Spleen (tissue), 11 donors: ENCODE measurements at regions not wholly inside any gene's neighbourhood (a gene's known extent, or its start where the extent isn't known, plus 50 kb on each side); places are given as distances from the start of the nearest gene placed in this dataset.
"Not testable (repeated sequence)": the region's sequence is repeated elsewhere in the genome, so short reads cannot be mapped to it uniquely, and the experiment has no call there.

Source experiments
- DNase-seq: peaks from one replicate; pipeline ENCODE4 v3.0.0-alpha.2; 2020
- H3K27ac ChIP-seq, 8 donors: fragments of 200-600 bp; sonication (generic) in 7 of 8; 1 replicate in 4 of 8; 2 replicates in 4 of 8; pipeline versions ENCODE4 v1.5.0 to v1.8.0; 2016 to 2021; ENCODE audit warnings: inconsistent platforms in 4 of 8, mild to moderate bottlenecking in 4 of 8, moderate library complexity in 1 of 8
- H3K27me3 ChIP-seq, 7 donors: fragments of 200-600 bp; sonication (generic) in 6 of 7; replicated peaks in 1 of 7; 1 replicate in 4 of 7; 2 replicates in 3 of 7; pipeline versions ENCODE4 v1.5.0 to v1.8.0; 2016 to 2021; ENCODE audit warnings: inconsistent platforms in 3 of 7, mild to moderate bottlenecking in 1 of 7
- H3K36me3 ChIP-seq, 6 donors: fragments of 200-600 bp; sonication (generic) in 5 of 6; 1 replicate in 4 of 6; 2 replicates in 2 of 6; pipeline versions ENCODE4 v1.5.0 to v1.8.0; 2016 to 2021; ENCODE audit warnings: inconsistent platforms in 2 of 6
- H3K4me1 ChIP-seq, 6 donors: fragments of 200-600 bp; sonication (generic) in 5 of 6; 1 replicate in 3 of 6; 2 replicates in 3 of 6; pipeline versions ENCODE4 v1.5.0 to v1.8.0; 2016 to 2021; ENCODE audit warnings: inconsistent platforms in 3 of 6
- H3K4me3 ChIP-seq, 8 donors: fragments of 200-600 bp; sonication (generic) in 7 of 8; 1 replicate in 4 of 8; 2 replicates in 4 of 8; pipeline versions ENCODE4 v1.5.0 to v1.8.0; 2016 to 2021; ENCODE audit warnings: inconsistent platforms in 4 of 8, mild to moderate bottlenecking in 4 of 8, moderate library complexity in 2 of 8
- H3K9me3 ChIP-seq, 8 donors: fragments of 200-600 bp; sonication (generic) in 7 of 8; 1 replicate in 4 of 8; 2 replicates in 4 of 8; pipeline versions ENCODE4 v1.5.0 to v1.8.0; 2016 to 2021; ENCODE audit warnings: inconsistent platforms in 4 of 8
- POLR2A ChIP-seq, 3 donors: fragments of 450-650 bp; IDR thresholded peaks; one replicate each; pipeline ENCODE4 v1.5.1; 2017; ENCODE audit warnings: antibody characterized with exemption in 3 of 3, mild to moderate bottlenecking in 1 of 3
- POLR2AphosphoS5 ChIP-seq, 3 donors: sonication (generic); formaldehyde crosslinking; IDR thresholded peaks; one replicate each; pipeline ENCODE4 v1.5.1; 2017; ENCODE audit warnings: antibody characterized with exemption in 3 of 3
- WGBS, 5 donors: extraction: QIAGEN DNeasy Blood & Tissue Kit in 3 of 5; methylation state at CpG; one replicate each; pipeline versions ENCODE4 v1.1.5 to v1.1.7; 2013 to 2018; 5-methylcytosine and 5-hydroxymethylcytosine counted together
- intact Hi-C: fragments of 100-400 bp; cut with DNase I; formaldehyde crosslinking; loops from one replicate; pipeline ENCODE4 v1.15.0; 2023; ENCODE audit warnings: low total_unique reads
- TF ChIP-seq, protein P1 (sequence below), 11 experiments: fragments of 200-600 bp in 7 of 11; fragments of 450-650 bp in 4 of 11; sonication (generic) in 4 of 11; IDR thresholded peaks in 8 of 11; conservative IDR thresholded peaks in 3 of 11; 1 replicate in 7 of 11; 2 replicates in 4 of 11; pipeline versions ENCODE4 v1.4.0 to v1.8.0; 2016 to 2021; ENCODE audit warnings: antibody characterized with exemption in 11 of 11, inconsistent platforms in 4 of 11, mild to moderate bottlenecking in 1 of 11
- donor health status: healthy with polysubstance abuse.
- donor health status: DM: no; HTN: no; CAD: no; lungs with moderate emphysema.
- donor health status: DM: no; HTN: no; CAD: no.
- donor health status: Bipolar disorder and iron deficiency.
- donor health status: healthy.
- donor health status: DM: no; HTN: no; CAD: no.
- donor health status: DM: yes; HTN: yes; CAD: no.

DNA sequence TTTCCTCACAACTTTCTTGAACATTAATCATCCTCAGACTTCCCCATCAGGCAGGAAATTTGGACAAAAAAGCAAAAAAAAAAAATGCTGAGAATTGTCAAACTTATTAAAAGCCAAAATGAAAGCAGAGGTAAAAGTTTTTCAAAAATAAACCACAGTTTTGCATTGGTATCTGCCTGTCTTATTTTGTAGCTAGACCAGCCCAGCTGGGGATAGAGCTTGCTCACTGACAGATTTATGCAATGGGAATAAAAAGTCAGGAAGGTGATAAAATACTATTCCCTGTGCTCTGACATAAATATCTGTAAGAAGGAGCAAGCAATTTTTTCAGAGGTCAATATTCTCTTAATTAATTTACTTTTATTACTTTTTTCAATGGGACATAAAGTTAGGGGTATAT is 1006.7 kb upstream of the ALCAM start:
- Histone ChIP-seq H3K4me3 (no peak overlapping the region), H3K27ac (no peak overlapping the region), H3K4me1 (no peaks in the 10 kb centered on the region), H3K9me3 (no peaks in the 10 kb centered on the region), H3K36me3 (no peaks in the 10 kb centered on the region), H3K27me3 (no peaks in the 10 kb centered on the region)
- TF ChIP-seq POLR2A (IDR thresholded peaks at IDR 0.05) (no peak), POLR2AphosphoS5 (IDR thresholded peaks at IDR 0.05) (no peak)
- TF ChIP-seq, protein P1, sequence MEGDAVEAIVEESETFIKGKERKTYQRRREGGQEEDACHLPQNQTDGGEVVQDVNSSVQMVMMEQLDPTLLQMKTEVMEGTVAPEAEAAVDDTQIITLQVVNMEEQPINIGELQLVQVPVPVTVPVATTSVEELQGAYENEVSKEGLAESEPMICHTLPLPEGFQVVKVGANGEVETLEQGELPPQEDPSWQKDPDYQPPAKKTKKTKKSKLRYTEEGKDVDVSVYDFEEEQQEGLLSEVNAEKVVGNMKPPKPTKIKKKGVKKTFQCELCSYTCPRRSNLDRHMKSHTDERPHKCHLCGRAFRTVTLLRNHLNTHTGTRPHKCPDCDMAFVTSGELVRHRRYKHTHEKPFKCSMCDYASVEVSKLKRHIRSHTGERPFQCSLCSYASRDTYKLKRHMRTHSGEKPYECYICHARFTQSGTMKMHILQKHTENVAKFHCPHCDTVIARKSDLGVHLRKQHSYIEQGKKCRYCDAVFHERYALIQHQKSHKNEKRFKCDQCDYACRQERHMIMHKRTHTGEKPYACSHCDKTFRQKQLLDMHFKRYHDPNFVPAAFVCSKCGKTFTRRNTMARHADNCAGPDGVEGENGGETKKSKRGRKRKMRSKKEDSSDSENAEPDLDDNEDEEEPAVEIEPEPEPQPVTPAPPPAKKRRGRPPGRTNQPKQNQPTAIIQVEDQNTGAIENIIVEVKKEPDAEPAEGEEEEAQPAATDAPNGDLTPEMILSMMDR (IDR thresholded peaks at IDR 0.05 in 8 of 11, conservative IDR thresholded peaks at IDR 0.05 in 3 of 11), result no peak
- intact Hi-C loops, result no loop called here
- no peak for DNase-seq

DNA sequence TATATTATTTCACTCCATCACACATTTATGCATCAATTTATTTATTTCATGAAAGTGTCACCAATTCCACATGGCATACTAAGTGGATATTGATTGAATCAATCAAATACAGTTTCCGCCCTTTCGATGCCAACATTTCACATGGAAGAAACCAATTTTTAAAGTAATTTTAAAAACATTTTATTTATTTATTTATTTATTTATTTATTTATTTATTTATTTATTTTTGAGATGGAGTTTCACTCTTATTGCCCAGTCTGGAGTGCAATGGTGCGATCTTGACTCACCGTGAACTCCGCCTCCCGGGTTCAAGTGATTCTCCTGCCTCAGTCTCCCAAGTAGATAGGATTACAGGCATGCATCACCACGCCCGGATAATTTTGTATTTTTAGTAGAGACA is 1005.0 kb upstream of the ALCAM start:
- H3K4me3 ChIP-seq, H3K9me3 ChIP-seq, H3K27ac ChIP-seq, H3K4me1 ChIP-seq, DNase-seq, intact Hi-C loops, H3K27me3 ChIP-seq, H3K36me3 ChIP-seq: not testable (repeated sequence)
- WGBS, 5 donors, result 90 to 97% (median 95%) methylated on average over 8 of the region's 8 CpGs

DNA sequence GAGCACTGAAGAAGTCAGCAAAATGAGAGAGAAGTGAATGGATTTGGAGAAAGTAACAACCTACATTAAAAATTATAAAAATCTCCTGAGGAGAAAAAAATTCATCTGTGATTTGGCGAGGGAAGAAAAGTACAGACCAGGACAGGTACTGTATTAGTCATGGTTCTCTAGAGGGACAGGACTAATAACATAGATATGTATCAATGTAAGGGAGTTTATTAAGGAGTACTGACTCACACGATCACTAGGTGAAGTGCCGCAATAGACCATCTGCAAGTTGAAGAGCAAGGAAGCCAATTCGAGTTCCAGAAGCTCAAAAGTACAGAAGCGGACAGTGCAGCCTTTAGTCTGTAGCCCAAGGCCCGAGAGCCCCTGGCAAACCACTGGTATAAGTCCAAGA is 1004.4 kb upstream of the ALCAM start:
- H3K9me3 ChIP-seq, result no peaks in the 10 kb centered on the region
- WGBS, 5 donors, result 80 to 87% (median 82%) methylated on average over 6 of the region's 6 CpGs
- no peak for DNase-seq
- H3K36me3 ChIP-seq, result no peaks in the 10 kb centered on the region
- H3K4me3 ChIP-seq, result no peak overlapping the region
- no peaks in the 10 kb centered on the region for H3K27me3 ChIP-seq
- H3K4me1 ChIP-seq, result no peaks in the 10 kb centered on the region
- TF ChIP-seq POLR2AphosphoS5 (IDR thresholded peaks at IDR 0.05) (no peak), POLR2A (IDR thresholded peaks at IDR 0.05) (no peak)
- TF ChIP-seq, protein P1 (IDR thresholded peaks at IDR 0.05 in 8 of 11, conservative IDR thresholded peaks at IDR 0.05 in 3 of 11), result no peak
- intact Hi-C loops, result no loop called here
- H3K27ac ChIP-seq, result no peak overlapping the region

DNA sequence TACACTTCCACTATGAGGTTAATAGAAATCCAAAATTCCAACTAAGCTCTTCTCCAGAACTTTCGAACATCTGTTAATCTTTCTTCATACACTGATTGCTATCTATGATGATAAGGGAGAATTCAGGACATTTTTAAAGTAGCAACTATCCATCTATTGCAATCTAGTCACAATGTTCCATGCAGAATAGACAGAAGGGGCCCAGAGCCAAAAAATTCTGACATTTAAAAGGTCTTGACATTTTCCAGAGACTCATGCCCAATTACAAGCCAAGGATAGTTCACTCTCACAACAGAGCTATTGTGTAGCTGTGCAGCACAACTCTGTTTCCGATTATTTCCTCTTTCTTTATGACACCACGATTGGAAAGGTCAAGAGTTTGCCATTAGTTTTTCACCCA is 999.7 kb upstream of the ALCAM start:
- Histone ChIP-seq H3K36me3 (no peaks in the 10 kb centered on the region), H3K4me1 (no peaks in the 10 kb centered on the region), H3K27ac (no peak overlapping the region), H3K9me3 (no peaks in the 10 kb centered on the region), H3K4me3 (no peak overlapping the region), H3K27me3 (no peaks in the 10 kb centered on the region)
- intact Hi-C loops, result no loop called here
- 53 to 70% (median 60%) methylated on average over 3 of the region's 3 CpGs for WGBS, 5 donors
- DNase-seq, result no peak
- no peak for TF ChIP-seq POLR2AphosphoS5 (IDR thresholded peaks at IDR 0.05)
- TF ChIP-seq, protein P1 (IDR thresholded peaks at IDR 0.05 in 8 of 11, conservative IDR thresholded peaks at IDR 0.05 in 3 of 11), result no peak
- TF ChIP-seq POLR2A (IDR thresholded peaks at IDR 0.05), result no peak

DNA sequence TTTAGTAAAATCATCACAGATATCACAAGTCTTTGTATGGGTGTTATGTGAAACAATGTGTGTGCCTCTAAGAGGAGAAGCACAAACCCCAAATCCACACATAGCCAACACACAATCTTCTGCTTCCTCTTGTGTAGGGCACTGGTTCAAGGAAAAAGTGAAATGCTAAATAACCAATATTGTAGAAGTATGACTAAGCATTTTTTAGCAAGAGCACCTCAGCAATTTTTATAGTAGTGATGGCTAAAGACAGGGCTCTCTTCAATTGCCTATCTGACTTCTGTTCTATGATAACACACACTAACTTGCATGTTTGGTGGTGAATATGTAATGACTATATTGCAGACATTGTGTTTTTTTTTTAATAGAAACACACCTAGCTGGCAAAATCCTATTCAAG is 997.9 kb upstream of the ALCAM start:
- H3K4me1 ChIP-seq, result no peaks in the 10 kb centered on the region
- H3K9me3 ChIP-seq, result no peaks in the 10 kb centered on the region
- no peaks in the 10 kb centered on the region for H3K36me3 ChIP-seq
- no peak for DNase-seq
- no peaks in the 10 kb centered on the region for H3K27me3 ChIP-seq
- intact Hi-C loops, result no loop called here
- no peak overlapping the region for H3K4me3 ChIP-seq
- no peak overlapping the region for H3K27ac ChIP-seq
- TF ChIP-seq, protein P1 (IDR thresholded peaks at IDR 0.05 in 8 of 11, conservative IDR thresholded peaks at IDR 0.05 in 3 of 11), result no peak
- TF ChIP-seq POLR2AphosphoS5 (IDR thresholded peaks at IDR 0.05) (no peak), POLR2A (IDR thresholded peaks at IDR 0.05) (no peak)
